ENCODE measurements at regions not wholly inside any gene's neighbourhood (a gene's known extent, or its start where the extent isn't known, plus 50 kb on each side); places are given as distances from the start of the nearest gene placed in this dataset.
A peak's percentile ranks its signal among the peaks of the same experiment; 100 is the strongest.

DNA sequence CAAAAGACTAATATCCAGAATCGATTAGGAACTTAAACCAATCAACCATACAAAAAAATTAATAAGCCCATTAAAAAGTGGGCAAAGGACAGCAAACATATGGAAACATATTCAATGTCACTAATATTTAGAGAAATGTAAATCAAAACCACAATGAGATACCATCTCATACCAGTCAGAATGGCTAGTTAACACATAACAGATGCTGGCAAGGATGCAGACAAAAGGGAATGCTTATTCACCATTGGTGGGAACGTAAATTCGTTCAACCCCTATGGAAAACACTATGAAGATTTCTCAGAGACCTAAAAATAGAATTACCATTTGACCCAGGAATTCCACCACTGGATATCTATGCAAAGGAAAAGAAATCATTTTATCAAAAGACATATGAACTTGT, 468.2 kb upstream of the ST6GAL2 start:
- Mint-ChIP-seq H3K4me3 (no peak overlapping the region), H3K27ac (no peak overlapping the region), H3K36me3 (no peaks in the 10 kb centered on the region), H3K9me3 (peaks cover 4 to 27% (median 6%) of the 10 kb centered on the region in 7 donors), H3K4me1 (no peaks in the 10 kb centered on the region), H3K27me3 (no peaks in the 10 kb centered on the region)
- DNase-seq, result no peak
- ATAC-seq (ENCODE audit: low read depth in 2 of 2), result no peak

DNA sequence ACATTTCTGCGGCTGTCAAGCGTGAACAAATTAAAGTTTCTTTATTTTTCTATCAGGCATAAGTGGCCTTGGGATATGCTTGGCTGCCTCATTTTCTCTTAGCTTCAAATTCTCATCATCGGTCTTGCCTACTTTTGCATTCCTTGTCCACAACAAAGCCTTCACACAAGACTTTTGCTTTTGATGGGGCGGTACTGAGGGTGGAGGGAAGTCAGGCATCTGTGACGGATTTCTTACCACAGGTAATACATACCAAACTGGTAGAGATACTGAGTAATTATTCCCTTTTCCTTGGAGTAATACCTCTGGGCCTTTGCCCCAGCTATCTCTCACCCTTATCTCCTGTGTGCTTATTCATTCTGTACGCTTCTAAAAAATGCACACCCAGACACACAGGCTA, 468.3 kb upstream of the RGPD4 start:
- Mint-ChIP-seq H3K4me1 (no peaks in the 10 kb centered on the region), H3K27ac (no peak overlapping the region), H3K36me3 (no peaks in the 10 kb centered on the region), H3K9me3 (peaks cover 2 to 5% (median 4%) of the 10 kb centered on the region in 7 donors), H3K4me3 (no peak overlapping the region), H3K27me3 (no peaks in the 10 kb centered on the region)
- no peak for ATAC-seq (ENCODE audit: low read depth in 2 of 2)
- no peak for DNase-seq

GRCh38 chr2:107359021-107359420, 467.7 kb upstream of the RGPD4 start:
- H3K4me3 Mint-ChIP-seq, result no peak overlapping the region
- H3K27ac Mint-ChIP-seq, result no peak overlapping the region
- peaks cover 2 to 12% (median 6%) of the 10 kb centered on the region in 7 donors for H3K9me3 Mint-ChIP-seq
- H3K36me3 Mint-ChIP-seq, result no peaks in the 10 kb centered on the region
- no peaks in the 10 kb centered on the region for H3K4me1 Mint-ChIP-seq
- DNase-seq (no peak), ATAC-seq (ENCODE audit: low read depth in 2 of 2) (no peak)
- H3K27me3 Mint-ChIP-seq, result no peaks in the 10 kb centered on the region

- Mint-ChIP-seq H3K4me3 (no peak overlapping the region), H3K27me3 (no peaks in the 10 kb centered on the region), H3K9me3 (peaks cover 1 to 19% (median 4%) of the 10 kb centered on the region in 7 donors), H3K4me1 (no peaks in the 10 kb centered on the region), H3K36me3 (no peaks in the 10 kb centered on the region), H3K27ac (no peak overlapping the region)
- no peak for DNase-seq
- ATAC-seq (ENCODE audit: low read depth in 2 of 2), result no peak
These were observed 464.8 kb upstream of the RGPD4 start for GRCh38 chr2:107361751-107362381.

- H3K27me3 Mint-ChIP-seq, result no peaks in the 10 kb centered on the region
- ATAC-seq (ENCODE audit: low read depth in 2 of 2) (no peak), DNase-seq (no peak)
- no peaks in the 10 kb centered on the region for H3K36me3 Mint-ChIP-seq
- H3K4me1 Mint-ChIP-seq, result no peaks in the 10 kb centered on the region
- peaks cover 1 to 19% (median 4%) of the 10 kb centered on the region in 7 donors for H3K9me3 Mint-ChIP-seq
- H3K4me3 Mint-ChIP-seq, result no peak overlapping the region
- H3K27ac Mint-ChIP-seq, result no peak overlapping the region
These were observed 463.7 kb upstream of the RGPD4 start for GRCh38 chr2:107362993-107363392.

DNA sequence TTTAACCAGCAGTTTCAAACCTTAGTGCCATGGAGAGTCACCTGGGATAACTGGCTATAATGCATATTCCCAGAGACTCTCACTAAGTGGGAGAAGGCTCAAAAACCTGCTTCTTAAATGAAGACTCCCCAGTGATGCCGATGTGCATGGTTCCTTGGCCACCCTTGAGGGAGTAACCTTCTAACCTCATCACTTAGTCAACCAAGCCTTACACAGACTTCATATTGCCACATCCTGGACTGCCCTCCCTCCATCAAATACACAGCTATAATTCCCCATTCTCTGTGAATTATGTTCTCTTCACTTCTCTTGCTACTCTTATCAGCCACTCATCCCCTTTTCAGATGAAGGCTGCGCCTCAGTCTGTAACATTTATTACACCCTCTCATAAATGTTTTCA, 462.9 kb upstream of the RGPD4 start:
- Mint-ChIP-seq H3K9me3 (peaks cover 2 to 19% (median 6%) of the 10 kb centered on the region in 7 donors), H3K27ac (no peak overlapping the region), H3K27me3 (no peaks in the 10 kb centered on the region), H3K4me1 (no peaks in the 10 kb centered on the region), H3K36me3 (no peaks in the 10 kb centered on the region), H3K4me3 (no peak overlapping the region)
- ATAC-seq (ENCODE audit: low read depth in 2 of 2) (no peak), DNase-seq (no peak)

DNA sequence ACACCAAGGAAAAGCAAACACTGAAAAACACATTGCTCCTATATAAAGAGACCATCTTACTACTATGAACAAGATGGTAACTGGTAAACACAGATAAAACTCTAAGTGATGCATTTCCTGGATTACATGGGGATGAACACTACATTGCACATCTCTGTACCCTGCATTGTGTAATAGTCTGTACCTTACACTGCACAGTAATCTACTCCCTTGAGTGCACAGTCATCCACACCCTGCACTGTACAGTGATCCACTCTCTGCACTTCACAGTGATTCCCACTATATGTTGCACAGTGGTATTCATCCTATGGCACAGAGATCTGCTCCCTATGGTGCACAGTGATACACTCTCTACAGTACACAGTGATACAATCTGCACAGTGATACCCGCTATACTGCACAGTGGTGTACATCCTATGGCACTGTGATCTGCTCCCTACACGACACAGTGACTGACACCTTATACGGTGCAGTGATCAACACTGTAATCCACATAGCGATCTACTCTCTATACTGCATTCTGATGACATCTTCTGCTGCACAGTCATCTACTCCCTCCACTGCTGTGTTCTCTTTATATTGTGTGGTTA, 462.2 kb upstream of the RGPD4 start:
- no peaks in the 10 kb centered on the region for H3K36me3 Mint-ChIP-seq
- ATAC-seq (ENCODE audit: low read depth in 2 of 2), result no peak

DNA sequence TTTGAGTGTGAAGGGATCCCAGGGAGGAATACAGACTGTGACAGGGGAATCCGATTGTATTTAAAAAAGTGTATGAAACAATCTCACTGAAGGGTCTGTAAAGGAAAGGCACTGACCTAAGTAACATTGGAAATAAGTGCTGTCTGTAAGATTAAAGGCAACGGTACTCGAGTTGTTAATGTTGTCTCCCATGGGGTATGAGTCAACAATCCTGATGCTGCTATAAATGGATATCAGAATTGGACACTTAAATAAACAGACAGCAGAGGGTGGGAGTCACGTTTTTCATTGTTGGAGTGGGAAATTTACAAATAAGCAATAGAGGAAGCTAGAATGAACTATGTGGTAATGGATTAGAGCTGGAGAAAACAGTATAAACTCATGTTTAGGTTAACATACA, 452.4 kb upstream of the RGPD4 start:
- Mint-ChIP-seq H3K9me3 (peaks cover 0 to 23% (median 12%) of the 10 kb centered on the region in 7 donors), H3K4me3 (no peak overlapping the region), H3K4me1 (no peaks in the 10 kb centered on the region), H3K36me3 (no peaks in the 10 kb centered on the region), H3K27ac (no peak overlapping the region), H3K27me3 (no peaks in the 10 kb centered on the region)
- ATAC-seq (ENCODE audit: low read depth in 2 of 2), result no peak
- DNase-seq, result no peak

More for the DNA sequence above, 462.2 kb upstream of the RGPD4 start:
- DNase-seq, result no peak
- no peaks in the 10 kb centered on the region for H3K4me1 Mint-ChIP-seq
- H3K9me3 Mint-ChIP-seq, result peaks cover 2 to 22% (median 6%) of the 10 kb centered on the region in 7 donors
- no peaks in the 10 kb centered on the region for H3K27me3 Mint-ChIP-seq
- no peak overlapping the region for H3K4me3 Mint-ChIP-seq
- no peak overlapping the region for H3K27ac Mint-ChIP-seq

- ATAC-seq (ENCODE audit: low read depth in 2 of 2), result no peak
- Mint-ChIP-seq H3K27ac (no peak overlapping the region), H3K9me3 (peaks cover 0 to 16% (median 4%) of the 10 kb centered on the region in 7 donors), H3K36me3 (no peaks in the 10 kb centered on the region), H3K4me1 (peaks cover 0 to 4% (median 0%) of the 10 kb centered on the region in 3 donors), H3K27me3 (no peaks in the 10 kb centered on the region), H3K4me3 (no peak overlapping the region)
- no peak for DNase-seq
These were observed 449.8 kb upstream of the RGPD4 start for GRCh38 chr2:107376909-107377308.

GRCh38 chr2:107380912-107381311, 445.8 kb upstream of the RGPD4 start:
- no peak overlapping the region for H3K27ac Mint-ChIP-seq
- peaks cover 0 to 4% (median 0%) of the 10 kb centered on the region in 3 donors for H3K4me1 Mint-ChIP-seq
- H3K27me3 Mint-ChIP-seq, result no peaks in the 10 kb centered on the region

DNA sequence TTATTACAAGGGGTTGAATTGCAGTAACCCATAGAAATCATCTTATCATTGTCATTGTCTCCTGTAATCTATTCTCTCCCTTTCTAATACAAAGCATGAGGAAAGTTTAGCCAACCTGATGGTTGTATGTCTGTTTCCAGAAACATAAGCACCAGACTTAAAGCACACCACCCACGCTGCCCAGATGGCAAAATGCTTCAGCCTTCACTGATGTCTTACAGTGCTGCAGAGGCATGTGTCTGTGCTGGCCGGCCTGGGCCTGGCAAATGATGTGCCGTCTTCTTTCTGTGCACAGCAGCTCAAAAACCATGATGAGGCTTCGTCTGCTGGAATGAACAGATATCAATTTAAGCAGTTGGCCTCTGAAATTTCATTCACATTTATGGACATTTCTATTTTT, 443.0 kb upstream of the RGPD4 start:
- ATAC-seq (ENCODE audit: low read depth in 2 of 2), result no peak
- DNase-seq, result no peak
- no peaks in the 10 kb centered on the region for H3K36me3 Mint-ChIP-seq

More at GRCh38 chr2:107380912-107381311, 445.8 kb upstream of the RGPD4 start:
- ATAC-seq (ENCODE audit: low read depth in 2 of 2), result no peak
- no peak for DNase-seq
- Mint-ChIP-seq H3K9me3 (peaks cover 0 to 10% (median 2%) of the 10 kb centered on the region in 7 donors), H3K4me3 (no peak overlapping the region), H3K36me3 (no peaks in the 10 kb centered on the region)

DNA sequence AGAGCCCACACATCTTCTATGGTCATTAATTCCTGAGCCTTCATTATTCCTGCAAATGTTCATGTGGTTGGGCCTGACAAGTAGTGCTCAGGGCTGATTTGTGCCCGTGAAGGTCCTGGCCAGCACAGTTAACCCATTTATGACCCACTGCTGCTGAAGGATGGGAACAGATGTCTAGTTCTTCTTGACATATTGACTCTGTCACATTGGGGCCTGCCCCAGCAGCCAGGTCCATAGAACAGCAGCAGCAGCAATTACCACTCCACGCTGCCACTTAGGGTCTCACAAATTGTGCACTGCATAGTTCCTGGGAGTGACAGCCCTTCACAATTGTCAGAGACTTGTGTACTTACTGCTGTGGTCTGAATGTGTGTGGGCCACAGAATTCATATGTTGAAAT, 442.3 kb upstream of the RGPD4 start:
- peaks cover 0 to 4% (median 0%) of the 10 kb centered on the region in 3 donors for H3K4me1 Mint-ChIP-seq
- no peak for DNase-seq
- H3K27me3 Mint-ChIP-seq, result no peaks in the 10 kb centered on the region
- ATAC-seq (ENCODE audit: low read depth in 2 of 2), result no peak
- no peak overlapping the region for H3K4me3 Mint-ChIP-seq
- peaks cover 0 to 12% (median 10%) of the 10 kb centered on the region in 7 donors for H3K9me3 Mint-ChIP-seq
- H3K36me3 Mint-ChIP-seq, result no peaks in the 10 kb centered on the region
- H3K27ac Mint-ChIP-seq, result peak overlapping the region in 1 of 6 donors; percentile 13

More for the DNA sequence above, 443.0 kb upstream of the RGPD4 start:
- Mint-ChIP-seq H3K9me3 (peaks cover 0 to 12% (median 8%) of the 10 kb centered on the region in 7 donors), H3K27me3 (no peaks in the 10 kb centered on the region), H3K4me3 (no peak overlapping the region), H3K27ac (no peak overlapping the region), H3K4me1 (peaks cover 0 to 4% (median 0%) of the 10 kb centered on the region in 3 donors)

DNA sequence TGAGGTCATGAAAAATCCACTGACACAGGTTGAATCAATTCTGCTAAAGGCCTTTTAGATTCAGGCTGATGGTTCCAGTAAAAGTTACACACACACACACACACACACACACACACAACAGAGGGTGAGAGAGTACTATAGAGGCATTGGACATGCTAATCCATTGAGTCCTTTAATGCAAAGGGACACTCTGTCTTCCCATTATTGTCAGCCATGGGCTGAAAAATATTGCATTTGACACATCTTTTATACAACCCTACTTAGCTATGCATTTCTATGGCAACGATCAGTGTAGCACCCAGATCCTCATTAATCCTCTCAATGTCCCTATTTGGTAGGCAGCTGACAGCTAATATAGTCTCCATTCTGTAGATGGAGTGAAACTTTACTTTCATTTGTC, 440.8 kb upstream of the RGPD4 start:
- no peak overlapping the region for H3K4me3 Mint-ChIP-seq
- no peaks in the 10 kb centered on the region for H3K27me3 Mint-ChIP-seq
- no peak overlapping the region for H3K27ac Mint-ChIP-seq
- no peaks in the 10 kb centered on the region for H3K36me3 Mint-ChIP-seq
- ATAC-seq (ENCODE audit: low read depth in 2 of 2) (no peak), DNase-seq (no peak)
- H3K9me3 Mint-ChIP-seq, result peaks cover 0 to 12% (median 10%) of the 10 kb centered on the region in 7 donors
- peaks cover 0 to 4% (median 0%) of the 10 kb centered on the region in 3 donors for H3K4me1 Mint-ChIP-seq

GRCh38 chr2:107392241-107392704, 434.4 kb upstream of the RGPD4 start:
- H3K4me1 Mint-ChIP-seq, result no peaks in the 10 kb centered on the region
- H3K36me3 Mint-ChIP-seq, result no peaks in the 10 kb centered on the region
- no peak overlapping the region for H3K4me3 Mint-ChIP-seq
- peaks cover 0 to 12% (median 10%) of the 10 kb centered on the region in 7 donors for H3K9me3 Mint-ChIP-seq
- no peak overlapping the region for H3K27ac Mint-ChIP-seq
- DNase-seq (no peak), ATAC-seq (ENCODE audit: low read depth in 2 of 2) (no peak)
- no peaks in the 10 kb centered on the region for H3K27me3 Mint-ChIP-seq
